ENCODE measurements at regions not wholly inside any gene's neighbourhood (a gene's known extent, or its start where the extent isn't known, plus 50 kb on each side); places are given as distances from the start of the nearest gene placed in this dataset.

DNA sequence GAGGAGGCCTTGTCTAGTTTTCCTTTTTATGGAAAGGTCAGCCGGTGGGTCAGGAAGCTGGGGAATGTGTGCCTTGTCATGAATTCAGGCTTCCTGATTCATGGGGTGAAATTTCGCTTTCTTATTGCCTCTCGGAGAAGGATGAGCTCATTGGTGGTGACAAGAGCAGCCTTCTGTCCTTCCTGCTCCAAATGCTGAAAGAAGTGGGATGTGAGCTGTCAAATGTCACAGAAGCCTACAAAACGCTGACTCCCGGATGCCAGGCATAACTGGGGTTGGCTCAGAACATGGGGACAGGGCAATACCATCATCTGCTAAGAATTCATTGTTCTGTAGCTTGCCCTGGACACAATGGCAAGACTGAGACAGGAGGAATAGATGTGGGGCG is 55.8 kb upstream of the FAM136A start:
- TF ChIP-seq, protein P1, sequence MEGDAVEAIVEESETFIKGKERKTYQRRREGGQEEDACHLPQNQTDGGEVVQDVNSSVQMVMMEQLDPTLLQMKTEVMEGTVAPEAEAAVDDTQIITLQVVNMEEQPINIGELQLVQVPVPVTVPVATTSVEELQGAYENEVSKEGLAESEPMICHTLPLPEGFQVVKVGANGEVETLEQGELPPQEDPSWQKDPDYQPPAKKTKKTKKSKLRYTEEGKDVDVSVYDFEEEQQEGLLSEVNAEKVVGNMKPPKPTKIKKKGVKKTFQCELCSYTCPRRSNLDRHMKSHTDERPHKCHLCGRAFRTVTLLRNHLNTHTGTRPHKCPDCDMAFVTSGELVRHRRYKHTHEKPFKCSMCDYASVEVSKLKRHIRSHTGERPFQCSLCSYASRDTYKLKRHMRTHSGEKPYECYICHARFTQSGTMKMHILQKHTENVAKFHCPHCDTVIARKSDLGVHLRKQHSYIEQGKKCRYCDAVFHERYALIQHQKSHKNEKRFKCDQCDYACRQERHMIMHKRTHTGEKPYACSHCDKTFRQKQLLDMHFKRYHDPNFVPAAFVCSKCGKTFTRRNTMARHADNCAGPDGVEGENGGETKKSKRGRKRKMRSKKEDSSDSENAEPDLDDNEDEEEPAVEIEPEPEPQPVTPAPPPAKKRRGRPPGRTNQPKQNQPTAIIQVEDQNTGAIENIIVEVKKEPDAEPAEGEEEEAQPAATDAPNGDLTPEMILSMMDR (IDR thresholded peaks at IDR 0.05; ENCODE audit: insufficient read depth, low read depth, low read length) = no peak
- no peak for TF ChIP-seq EZH2 (IDR thresholded peaks at IDR 0.05; ENCODE audit: insufficient read depth, low read length)

Measured in astrocyte (in vitro differentiated cells and primary cell).